Osteocyte (in vitro differentiated cells): ENCODE measurements at regions not wholly inside any gene's neighbourhood (a gene's known extent, or its start where the extent isn't known, plus 50 kb on each side); places are given as distances from the start of the nearest gene placed in this dataset.

Experiments used
- DNase-seq: peaks from one replicate; pipeline ENCODE4 v3.0.0; 2021; ENCODE audit warnings: mixed read lengths; ENCODE audit not compliant: unreplicated experiment; ENCODE audit errors: extremely low spot score
- H3K27ac Mint-ChIP-seq: one replicate; pipeline ENCODE4 v1.8.0; 2021; ENCODE audit warnings: mild to moderate bottlenecking, mixed read lengths; ENCODE audit not compliant: unreplicated experiment
- H3K27me3 Mint-ChIP-seq: one replicate; pipeline ENCODE4 v1.8.0; 2021; ENCODE audit warnings: mixed read lengths; ENCODE audit not compliant: unreplicated experiment
- H3K36me3 Mint-ChIP-seq: one replicate; pipeline ENCODE4 v1.8.0; 2021; ENCODE audit warnings: mixed read lengths; ENCODE audit not compliant: unreplicated experiment
- H3K4me1 Mint-ChIP-seq: one replicate; pipeline ENCODE4 v1.8.0; 2021; ENCODE audit warnings: mixed read lengths; ENCODE audit not compliant: unreplicated experiment
- H3K4me3 Mint-ChIP-seq: one replicate; pipeline ENCODE4 v1.8.0; 2021; ENCODE audit warnings: mild to moderate bottlenecking, moderate library complexity, mixed read lengths; ENCODE audit not compliant: unreplicated experiment
- H3K9me3 Mint-ChIP-seq: one replicate; pipeline ENCODE4 v1.8.0; 2021; ENCODE audit warnings: mixed read lengths; ENCODE audit not compliant: unreplicated experiment
- CTCF ChIP-seq: fragments of 200-600 bp; sonication (generic); IDR thresholded peaks from 2 replicates; pipeline ENCODE4 v1.5.0; 2021; ENCODE audit warnings: antibody characterized with exemption, mild to moderate bottlenecking, moderate library complexity

DNA sequence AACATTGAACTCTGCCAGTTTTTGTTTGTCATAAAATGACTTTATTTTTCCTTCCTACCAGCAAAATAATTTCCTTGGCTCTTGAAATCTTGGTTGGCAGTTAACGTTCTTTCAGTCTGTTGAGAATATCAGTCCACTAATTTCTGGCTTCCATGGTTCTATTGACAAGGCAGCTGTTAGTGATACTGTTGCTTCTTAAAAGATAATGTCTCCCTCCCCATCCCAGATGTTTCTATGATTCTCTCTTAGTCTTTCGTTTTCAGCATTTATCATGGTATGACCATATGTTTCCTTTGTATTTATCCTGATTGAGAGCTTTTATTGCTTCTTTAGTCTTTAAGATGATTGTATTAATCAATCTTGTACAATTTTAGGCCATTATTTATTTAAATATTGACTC, 81.1 kb upstream of the STK26 start:
- no peaks in the 10 kb centered on the region for H3K36me3 Mint-ChIP-seq
- no peak for DNase-seq
- no peak for TF ChIP-seq CTCF
- peaks cover 7% of the 10 kb centered on the region for H3K27me3 Mint-ChIP-seq
- no peaks in the 10 kb centered on the region for H3K9me3 Mint-ChIP-seq
- no peaks in the 10 kb centered on the region for H3K4me1 Mint-ChIP-seq
- H3K27ac Mint-ChIP-seq: no peak overlapping the region
- no peak overlapping the region for H3K4me3 Mint-ChIP-seq

DNA sequence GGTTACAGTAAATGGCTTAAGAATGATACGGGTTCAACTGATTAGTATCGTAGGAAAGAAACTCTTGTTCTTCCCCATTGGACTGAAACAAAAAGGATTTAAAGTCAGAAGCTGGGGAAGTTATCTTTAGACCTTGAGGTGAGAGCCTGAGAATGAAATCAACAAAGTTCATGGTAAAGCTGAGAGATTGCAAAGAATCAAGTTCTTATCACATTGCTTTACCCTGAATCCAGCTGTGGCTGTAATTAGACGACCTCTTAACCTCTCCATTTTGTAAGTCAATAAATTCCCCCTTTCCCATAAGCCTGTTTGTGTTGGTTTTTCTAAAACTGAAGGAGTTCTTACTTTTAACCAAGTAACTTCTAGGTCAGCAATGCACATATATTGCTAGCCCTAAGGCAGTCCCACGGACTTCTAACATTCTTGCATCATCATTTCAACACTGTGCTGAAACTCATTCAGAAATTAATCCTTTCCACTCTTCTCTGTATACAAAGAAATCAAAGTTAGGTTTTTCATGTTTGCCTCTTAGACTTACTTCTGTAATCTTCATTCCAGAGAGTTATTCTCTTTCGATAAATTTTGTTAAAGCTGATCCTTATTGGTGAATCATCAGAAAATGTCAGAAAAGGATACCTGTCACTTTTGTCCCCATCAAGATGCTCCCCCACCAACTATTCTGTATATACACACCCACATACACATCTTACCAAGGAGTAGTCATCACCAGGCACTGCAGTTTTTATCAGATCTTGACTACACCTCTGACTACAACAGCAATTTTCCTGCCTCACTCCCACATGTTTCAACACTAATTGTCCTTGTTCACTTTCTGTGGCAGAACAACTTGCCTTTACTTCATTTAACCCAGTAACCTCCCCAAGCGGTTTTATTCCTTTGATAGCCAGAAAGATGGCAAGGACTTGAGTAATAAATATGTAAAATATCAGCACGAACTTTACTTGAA, 77.9 kb upstream of the STK26 start:
- Mint-ChIP-seq H3K4me1 (no peaks in the 10 kb centered on the region), H3K9me3 (no peaks in the 10 kb centered on the region), H3K27me3 (peaks cover 10% of the 10 kb centered on the region), H3K36me3 (no peaks in the 10 kb centered on the region), H3K27ac (no peak overlapping the region), H3K4me3 (no peak overlapping the region)
- no peak for TF ChIP-seq CTCF
- DNase-seq: no peak

GRCh38 chrX:131951166-131951565, 71.9 kb upstream of the STK26 start:
- TF ChIP-seq CTCF: no peak
- DNase-seq: no peak
- peaks cover 5% of the 10 kb centered on the region for H3K9me3 Mint-ChIP-seq
- no peaks in the 10 kb centered on the region for H3K4me1 Mint-ChIP-seq
- peaks cover 14% of the 10 kb centered on the region for H3K27me3 Mint-ChIP-seq
- H3K27ac Mint-ChIP-seq: no peak overlapping the region
- no peaks in the 10 kb centered on the region for H3K36me3 Mint-ChIP-seq
- H3K4me3 Mint-ChIP-seq: no peak overlapping the region

GRCh38 chrX:131955099-131955777, 67.9 kb upstream of the STK26 start:
- Mint-ChIP-seq H3K27me3 (peaks cover 22% of the 10 kb centered on the region), H3K27ac (no peak overlapping the region), H3K4me3 (no peak overlapping the region), H3K36me3 (no peaks in the 10 kb centered on the region), H3K9me3 (peaks cover 5% of the 10 kb centered on the region), H3K4me1 (no peaks in the 10 kb centered on the region)
- no peak for DNase-seq
- TF ChIP-seq CTCF: no peak

DNA sequence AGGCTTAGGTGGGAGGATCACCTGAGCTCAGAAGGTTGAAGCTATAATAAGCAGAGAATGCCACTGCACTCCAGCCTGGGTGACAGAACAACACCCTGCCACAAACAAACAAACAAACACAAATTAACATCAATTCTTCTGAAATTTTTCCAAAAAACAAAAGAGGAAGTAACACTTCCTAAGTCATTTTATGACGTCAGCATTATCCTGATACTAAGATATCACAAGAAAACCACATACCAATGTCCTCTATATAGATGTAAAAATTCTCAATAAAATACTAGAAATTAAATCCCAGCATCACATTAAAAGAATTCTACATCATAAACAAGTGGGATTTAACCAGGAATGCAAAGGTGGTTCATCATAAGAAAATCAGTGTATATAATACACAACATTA, 64.4 kb upstream of the STK26 start:
- Mint-ChIP-seq H3K9me3 (peaks cover 3% of the 10 kb centered on the region), H3K4me1 (no peaks in the 10 kb centered on the region), H3K27me3 (peaks cover 24% of the 10 kb centered on the region), H3K4me3 (no peak overlapping the region), H3K27ac (no peak overlapping the region), H3K36me3 (no peaks in the 10 kb centered on the region)
- no peak for DNase-seq
- no peak for TF ChIP-seq CTCF
